Neural cell (in vitro differentiated cells): ENCODE measurements at regions not wholly inside any gene's neighbourhood (a gene's known extent, or its start where the extent isn't known, plus 50 kb on each side); places are given as distances from the start of the nearest gene placed in this dataset.

Experiments
- H2AFZ ChIP-seq: fragments of 200-600, 300-800 bp; sonication (generic), shearing (Covaris generic); 2 replicates; pipeline ENCODE4 v1.6.0; 2014; ENCODE audit warnings: low read depth, mild to moderate bottlenecking, antibody characterized with exemption, low read length, moderate library complexity
- H3F3A ChIP-seq: fragments of 200-600 bp; shearing (Covaris generic); 2 replicates; pipeline ENCODE4 v1.6.1; 2016; ENCODE audit warnings: mild to moderate bottlenecking, moderate library complexity, mixed read lengths, antibody characterized with exemption, low read length; ENCODE audit not compliant: insufficient read depth, poor library complexity, severe bottlenecking
- H3K27ac ChIP-seq: fragments of 200-600, 300-800 bp; sonication (generic), shearing (Covaris generic); 2 replicates; pipeline ENCODE4 v1.5.1; 2014; ENCODE audit warnings: mild to moderate bottlenecking, low read length, moderate library complexity
- H3K27me3 ChIP-seq: fragments of 300-800, 200-600 bp; sonication (generic), shearing (Covaris generic); 2 replicates; pipeline ENCODE4 v1.6.0; 2014; ENCODE audit warnings: mild to moderate bottlenecking, low read depth, low read length, moderate library complexity; ENCODE audit not compliant: insufficient read depth
- H3K36me3 ChIP-seq: fragments of 300-800, 200-600 bp; sonication (generic), shearing (Covaris generic); 2 replicates; pipeline ENCODE4 v1.5.1; 2014; ENCODE audit warnings: mild to moderate bottlenecking, antibody characterized with exemption, low read length, moderate library complexity; ENCODE audit not compliant: insufficient read depth
- H3K4me2 ChIP-seq: fragments of 300-800, 200-600 bp; sonication (generic), shearing (Covaris generic); 2 replicates; pipeline ENCODE4 v1.6.0; 2014; ENCODE audit warnings: mild to moderate bottlenecking, low read length
- H3K4me3 ChIP-seq: fragments of 300-800, 200-600 bp; sonication (generic), shearing (Covaris generic); 2 replicates; pipeline ENCODE4 v1.5.1; 2014; ENCODE audit warnings: mild to moderate bottlenecking, low read length, moderate library complexity
- H3K79me2 ChIP-seq: fragments of 200-600 bp; shearing (Covaris generic); replicated peaks from 2 replicates; pipeline ENCODE4 v1.6.0; 2014; ENCODE audit warnings: mild to moderate bottlenecking, low read length, moderate library complexity; ENCODE audit not compliant: insufficient read depth
- H3K9ac ChIP-seq: fragments of 300-800, 200-600 bp; sonication (generic), shearing (Covaris generic); 2 replicates; pipeline ENCODE4 v1.6.1; 2016; ENCODE audit warnings: mild to moderate bottlenecking, low read length, mixed read lengths
- H3K9me2 ChIP-seq: fragments of 200-600 bp; shearing (Covaris generic); 2 replicates; pipeline ENCODE4 v1.6.1; 2016; ENCODE audit warnings: mild to moderate bottlenecking, low read length, mixed read lengths; ENCODE audit not compliant: insufficient read depth
- H3K9me3 ChIP-seq: fragments of 200-600, 300-800 bp; sonication (generic), shearing (Covaris generic); 2 replicates; pipeline ENCODE4 v1.6.1; 2016; ENCODE audit warnings: mild to moderate bottlenecking, mixed run types, low read length, moderate library complexity, mixed read lengths
- H4K20me1 ChIP-seq: fragments of 200-600 bp; shearing (Covaris generic); 2 replicates; pipeline ENCODE4 v1.6.1; 2016; ENCODE audit warnings: mild to moderate bottlenecking, mixed run types; ENCODE audit not compliant: insufficient read depth
- CTCF ChIP-seq: fragments of 450-650 bp; IDR thresholded peaks from 2 replicates; pipeline ENCODE4 v1.5.1; 2014; ENCODE audit warnings: antibody characterized with exemption, mild to moderate bottlenecking, moderate library complexity; ENCODE audit not compliant: poor library complexity, severe bottlenecking
- EP300 ChIP-seq: fragments of 450-650 bp; conservative IDR thresholded peaks from 2 replicates; pipeline ENCODE4 v1.6.1; 2014; ENCODE audit warnings: antibody characterized with exemption, mild to moderate bottlenecking, moderate library complexity; ENCODE audit not compliant: poor library complexity, severe bottlenecking
- EZH2 ChIP-seq: fragments of 200-600, 300-800 bp; shearing (Covaris generic), sonication (generic); IDR thresholded peaks from 2 replicates; pipeline ENCODE4 v1.6.1; 2014; ENCODE audit warnings: antibody characterized with exemption, low read length, borderline replicate concordance, mild to moderate bottlenecking; ENCODE audit not compliant: insufficient read depth, poor library complexity, severe bottlenecking
- MXI1 ChIP-seq: fragments of 450-650 bp; conservative IDR thresholded peaks from 2 replicates; pipeline ENCODE4 v1.6.1; 2014; ENCODE audit warnings: antibody characterized with exemption, mild to moderate bottlenecking; ENCODE audit not compliant: poor library complexity, severe bottlenecking
- POLR2AphosphoS5 ChIP-seq: IDR thresholded peaks from 2 replicates; pipeline ENCODE4 v1.6.1; 2012
- RAD21 ChIP-seq: fragments of 450-650 bp; conservative IDR thresholded peaks from 2 replicates; pipeline ENCODE4 v1.6.1; 2014; ENCODE audit warnings: antibody characterized with exemption, mild to moderate bottlenecking, moderate library complexity
- REST ChIP-seq: IDR thresholded peaks from 2 replicates; pipeline ENCODE4 v1.6.1; 2012; ENCODE audit warnings: borderline replicate concordance
- SMC3 ChIP-seq: fragments of 450-650 bp; conservative IDR thresholded peaks from 2 replicates; pipeline ENCODE4 v1.6.1; 2014; ENCODE audit warnings: antibody characterized with exemption, mild to moderate bottlenecking, moderate library complexity; ENCODE audit not compliant: poor library complexity
- TAF1 ChIP-seq: IDR thresholded peaks from 2 replicates; pipeline ENCODE4 v1.6.1; 2012; ENCODE audit warnings: low read depth

- Histone ChIP-seq H3K4me3 (no peak overlapping the region), H3K9me3 (no peaks in the 10 kb centered on the region), H2AFZ (no peak overlapping the region), H3K4me2 (no peak overlapping the region), H3K27ac (no peak overlapping the region), H3K27me3 (no peaks in the 10 kb centered on the region), H3K79me2 (no peaks in the 10 kb centered on the region), H3K9ac (no peak overlapping the region), H3F3A (no peaks in the 10 kb centered on the region), H4K20me1 (no peaks in the 10 kb centered on the region), H3K36me3 (no peaks in the 10 kb centered on the region), H3K9me2 (no peaks in the 10 kb centered on the region)
- TF ChIP-seq MXI1 (no peak), SMC3 (no peak), POLR2AphosphoS5 (no peak), RAD21 (no peak), TAF1 (no peak)
Measured at GRCh38 chr2:78315368-78315767, 710.1 kb upstream of the REG3G start.

- no peaks in the 10 kb centered on the region for H3K27me3 ChIP-seq
- TF ChIP-seq MXI1 (no peak), REST (no peak), SMC3 (no peak), RAD21 (no peak), EP300 (no peak), TAF1 (no peak), POLR2AphosphoS5 (no peak), CTCF (no peak), EZH2 (no peak)
- no peaks in the 10 kb centered on the region for H3K36me3 ChIP-seq
- no peak overlapping the region for H3K27ac ChIP-seq
- H3F3A ChIP-seq: no peaks in the 10 kb centered on the region
- H3K9ac ChIP-seq: no peak overlapping the region
- H3K9me2 ChIP-seq: no peaks in the 10 kb centered on the region
- H4K20me1 ChIP-seq: no peaks in the 10 kb centered on the region
- no peak overlapping the region for H3K4me2 ChIP-seq
- H3K9me3 ChIP-seq: no peaks in the 10 kb centered on the region
- H3K79me2 ChIP-seq: no peaks in the 10 kb centered on the region
- no peak overlapping the region for H3K4me3 ChIP-seq
- no peak overlapping the region for H2AFZ ChIP-seq
Measured at GRCh38 chr2:78318275-78318674, 707.2 kb upstream of the REG3G start.

DNA sequence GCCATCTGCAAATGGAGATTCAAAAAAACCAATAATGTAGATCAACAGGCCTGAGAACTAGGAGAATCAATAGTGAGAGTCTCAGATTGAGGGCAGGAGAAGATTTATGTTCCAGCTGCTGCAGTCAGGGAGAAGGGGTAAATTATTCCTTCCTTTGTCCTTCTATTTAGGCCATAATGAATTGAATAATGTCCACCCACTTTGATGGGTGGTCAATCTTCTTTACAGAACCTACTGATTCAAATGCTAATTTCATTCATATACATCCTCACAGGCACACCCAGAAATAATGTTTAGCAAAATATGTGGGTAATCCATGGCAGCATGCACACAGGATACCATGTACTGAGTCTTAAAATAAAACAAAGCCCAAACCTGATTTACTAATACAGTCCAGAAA lies 695.3 kb upstream of the REG3G start:
- Histone ChIP-seq H3K4me3 (no peak overlapping the region), H4K20me1 (no peaks in the 10 kb centered on the region), H2AFZ (no peak overlapping the region), H3K27ac (no peak overlapping the region), H3K36me3 (no peaks in the 10 kb centered on the region), H3K4me2 (no peak overlapping the region), H3K27me3 (no peaks in the 10 kb centered on the region), H3K9ac (no peak overlapping the region), H3K9me2 (no peaks in the 10 kb centered on the region), H3F3A (no peaks in the 10 kb centered on the region), H3K9me3 (no peaks in the 10 kb centered on the region), H3K79me2 (no peaks in the 10 kb centered on the region)
- no peak for TF ChIP-seq EP300
- no peak for TF ChIP-seq EZH2
- no peak for TF ChIP-seq REST
- TF ChIP-seq MXI1: no peak
- no peak for TF ChIP-seq SMC3
- TF ChIP-seq CTCF: no peak
- no peak for TF ChIP-seq RAD21
- TF ChIP-seq POLR2AphosphoS5: no peak
- TF ChIP-seq TAF1: no peak
